WTC11 (cell line): ENCODE measurements at regions not wholly inside any gene's neighbourhood (a gene's known extent, or its start where the extent isn't known, plus 50 kb on each side); places are given as distances from the start of the nearest gene placed in this dataset.

ENCODE experiments used
- ATAC-seq: fragments of 200-7000 bp; cut with Tn5 transposase; 2 replicates; pipeline ENCODE4 v1.10.0; 2021; ENCODE audit warnings: mild to moderate bottlenecking, moderate library complexity
- CTCF ChIA-PET: fragments of 300-600 bp; sonication (Branson Sonifier 250); formaldehyde crosslinking; loops from one replicate; lab custom pipeline; 2021; ENCODE audit warnings: antibody characterized with exemption; lab: Charles Lee
- POLR2A ChIA-PET: fragments of 350-600 bp; sonication (Branson Sonifier 250); formaldehyde crosslinking; loops from one replicate; lab custom pipeline; 2021; ENCODE audit warnings: antibody characterized with exemption; lab: Charles Lee
- DNase-seq: peaks from one replicate; pipeline ENCODE4 v3.0.0; 2021; ENCODE audit warnings: low spot score
- H3K27ac Mint-ChIP-seq: 2 replicates; pipeline ENCODE4 v1.8.0; 2021; ENCODE audit warnings: mixed read lengths
- H3K27me3 Mint-ChIP-seq: 2 replicates; pipeline ENCODE4 v1.8.0; 2021; ENCODE audit warnings: low read depth, mild to moderate bottlenecking, moderate library complexity, mixed read lengths
- H3K36me3 Mint-ChIP-seq: 2 replicates; pipeline ENCODE4 v1.8.0; 2021; ENCODE audit warnings: mixed read lengths
- H3K4me1 Mint-ChIP-seq: 2 replicates; pipeline ENCODE4 v1.8.0; 2022; ENCODE audit warnings: mixed read lengths
- H3K4me3 Mint-ChIP-seq: 2 replicates; pipeline ENCODE4 v1.8.0; 2021; ENCODE audit warnings: mild to moderate bottlenecking, moderate library complexity, mixed read lengths
- H3K9me3 Mint-ChIP-seq: 2 replicates; pipeline ENCODE4 v1.8.0; 2021; ENCODE audit warnings: mixed read lengths
- ARID4B ChIP-seq: sonication (generic); formaldehyde crosslinking; IDR thresholded peaks from 2 replicates; pipeline ENCODE4 v1.8.0; 2023; ENCODE audit warnings: missing genetic modification reagents, mild to moderate bottlenecking, borderline replicate concordance
- CBFB ChIP-seq: sonication (generic); formaldehyde crosslinking; IDR thresholded peaks from 2 replicates; pipeline ENCODE4 v1.8.1; 2022; ENCODE audit warnings: mild to moderate bottlenecking, low read depth, missing genetic modification reagents
- EMX1 ChIP-seq: fragments of 250-450 bp; sonication (Bioruptor Pico); IDR thresholded peaks from 2 replicates; pipeline ENCODE4 v1.8.0; 2021; ENCODE audit warnings: mild to moderate bottlenecking
- ERG ChIP-seq: fragments of 250-450 bp; sonication (Bioruptor Pico); IDR thresholded peaks from 2 replicates; pipeline ENCODE4 v1.8.0; 2021; ENCODE audit warnings: mild to moderate bottlenecking
- FOXJ3 ChIP-seq: sonication (generic); formaldehyde crosslinking; IDR thresholded peaks from 2 replicates; pipeline ENCODE4 v1.9.0; 2021; ENCODE audit warnings: missing genetic modification reagents, mild to moderate bottlenecking, borderline replicate concordance
- GABPB1 ChIP-seq: sonication (generic); formaldehyde crosslinking; IDR thresholded peaks from 2 replicates; pipeline ENCODE4 v1.8.1; 2023; ENCODE audit warnings: mild to moderate bottlenecking, missing genetic modification reagents
- GTF2I ChIP-seq: fragments of 250-450 bp; sonication (Bioruptor Pico); conservative IDR thresholded peaks from 2 replicates; pipeline ENCODE4 v1.4.0; 2021; ENCODE audit warnings: mild to moderate bottlenecking
- IRF1 ChIP-seq: sonication (generic); formaldehyde crosslinking; IDR thresholded peaks from 2 replicates; pipeline ENCODE4 v1.8.0; 2023; ENCODE audit warnings: missing genetic modification reagents
- MXD4 ChIP-seq: fragments of 250-450 bp; sonication (Bioruptor Pico); IDR thresholded peaks from 2 replicates; pipeline ENCODE4 v1.8.0; 2021; ENCODE audit warnings: mild to moderate bottlenecking, moderate library complexity, borderline replicate concordance
- NR1H2 ChIP-seq: sonication (generic); formaldehyde crosslinking; IDR thresholded peaks from 2 replicates; pipeline ENCODE4 v1.9.0; 2021; ENCODE audit warnings: mild to moderate bottlenecking, moderate library complexity, missing genetic modification reagents
- PRDM15 ChIP-seq: sonication (generic); formaldehyde crosslinking; IDR thresholded peaks from 2 replicates; pipeline ENCODE4 v1.8.0; 2022; ENCODE audit warnings: missing genetic modification reagents
- SMAD3 ChIP-seq: sonication (generic); formaldehyde crosslinking; IDR thresholded peaks from 2 replicates; pipeline ENCODE4 v1.8.0; 2022; ENCODE audit warnings: missing genetic modification reagents, mild to moderate bottlenecking, borderline replicate concordance
- SMAD4 ChIP-seq: sonication (generic); formaldehyde crosslinking; IDR thresholded peaks from 2 replicates; pipeline ENCODE4 v1.8.0; 2022; ENCODE audit warnings: mild to moderate bottlenecking, missing genetic modification reagents
- SP1 ChIP-seq: sonication (generic); formaldehyde crosslinking; conservative IDR thresholded peaks from 2 replicates; pipeline ENCODE4 v1.8.1; 2022; ENCODE audit warnings: missing genetic modification reagents
- TP53 ChIP-seq: sonication (generic); formaldehyde crosslinking; IDR thresholded peaks from 2 replicates; pipeline ENCODE4 v1.8.1; 2023; ENCODE audit warnings: mild to moderate bottlenecking, missing genetic modification reagents
- ZNF263 ChIP-seq: sonication (generic); formaldehyde crosslinking; IDR thresholded peaks from 2 replicates; pipeline ENCODE4 v1.8.1; 2022; ENCODE audit warnings: low read depth, mild to moderate bottlenecking, moderate library complexity, missing genetic modification reagents
- ZNF396 ChIP-seq: fragments of 250-450 bp; sonication (Bioruptor Pico); IDR thresholded peaks from 2 replicates; pipeline ENCODE4 v1.8.0; 2021; ENCODE audit warnings: mild to moderate bottlenecking, moderate library complexity, borderline replicate concordance
- ZNF416 ChIP-seq: fragments of 250-450 bp; sonication (Bioruptor Pico); IDR thresholded peaks from 2 replicates; pipeline ENCODE4 v1.9.0; 2021; ENCODE audit warnings: mild to moderate bottlenecking, inconsistent platforms
- TF ChIP-seq, protein P1 (sequence below): sonication (generic); formaldehyde crosslinking; IDR thresholded peaks from 2 replicates; pipeline ENCODE4 v1.8.1; 2022; ENCODE audit warnings: missing genetic modification reagents, borderline replicate concordance
- TF ChIP-seq, protein P2 (sequence below): sonication (generic); formaldehyde crosslinking; conservative IDR thresholded peaks from 2 replicates; pipeline ENCODE4 v1.8.1; 2022; ENCODE audit warnings: mild to moderate bottlenecking, missing genetic modification reagents
- TF ChIP-seq, protein P3 (sequence below): sonication (generic); formaldehyde crosslinking; IDR thresholded peaks from 2 replicates; pipeline ENCODE4 v1.8.1; 2023; ENCODE audit warnings: mild to moderate bottlenecking, moderate library complexity, missing genetic modification reagents
- TF ChIP-seq, protein P4 (sequence below): fragments of 250-450 bp; sonication (Bioruptor Pico); IDR thresholded peaks from 2 replicates; pipeline ENCODE4 v2.1.2; 2022; ENCODE audit warnings: mild to moderate bottlenecking, moderate library complexity

GRCh38 chr9:89863837-89864236, 259.0 kb downstream of the GADD45G start (continued):
- TF ChIP-seq IRF1 (no peak), CBFB (no peak), NR1H2 (CRISPR knock-in tag) (no peak), PRDM15 (no peak)
- TF ChIP-seq, protein P1, sequence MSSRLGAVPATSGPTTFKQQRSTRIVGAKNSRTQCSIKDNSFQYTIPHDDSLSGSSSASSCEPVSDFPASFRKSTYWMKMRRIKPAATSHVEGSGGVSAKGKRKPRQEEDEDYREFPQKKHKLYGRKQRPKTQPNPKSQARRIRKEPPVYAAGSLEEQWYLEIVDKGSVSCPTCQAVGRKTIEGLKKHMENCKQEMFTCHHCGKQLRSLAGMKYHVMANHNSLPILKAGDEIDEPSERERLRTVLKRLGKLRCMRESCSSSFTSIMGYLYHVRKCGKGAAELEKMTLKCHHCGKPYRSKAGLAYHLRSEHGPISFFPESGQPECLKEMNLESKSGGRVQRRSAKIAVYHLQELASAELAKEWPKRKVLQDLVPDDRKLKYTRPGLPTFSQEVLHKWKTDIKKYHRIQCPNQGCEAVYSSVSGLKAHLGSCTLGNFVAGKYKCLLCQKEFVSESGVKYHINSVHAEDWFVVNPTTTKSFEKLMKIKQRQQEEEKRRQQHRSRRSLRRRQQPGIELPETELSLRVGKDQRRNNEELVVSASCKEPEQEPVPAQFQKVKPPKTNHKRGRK, result no peak
- TF ChIP-seq, protein P2, sequence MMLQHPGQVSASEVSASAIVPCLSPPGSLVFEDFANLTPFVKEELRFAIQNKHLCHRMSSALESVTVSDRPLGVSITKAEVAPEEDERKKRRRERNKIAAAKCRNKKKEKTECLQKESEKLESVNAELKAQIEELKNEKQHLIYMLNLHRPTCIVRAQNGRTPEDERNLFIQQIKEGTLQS (CRISPR knock-in tag), result no peak

DNA sequence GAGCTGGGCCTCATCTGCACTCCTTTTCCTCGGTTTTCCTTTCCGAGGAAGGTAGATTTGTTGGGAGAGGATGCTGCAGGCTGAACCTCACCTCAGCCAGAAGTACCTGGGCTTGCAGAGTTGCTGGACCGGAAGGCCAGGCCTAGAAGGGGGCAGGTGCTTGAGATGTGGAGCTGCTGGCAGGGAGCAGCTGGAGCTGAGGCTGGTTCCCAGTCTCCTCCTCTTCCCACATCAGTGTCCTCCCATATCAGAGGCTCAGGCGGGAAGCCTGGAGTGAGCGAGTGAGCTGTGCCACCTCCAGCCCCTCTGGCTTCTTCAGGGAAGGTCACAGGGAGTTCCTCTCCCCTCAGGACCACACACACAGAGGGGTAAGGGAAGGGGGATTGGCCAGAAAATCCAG, 259.4 kb downstream of the GADD45G start:
- peaks cover 10% of the 10 kb centered on the region; the same call in 1 of the 2 replicates for H3K4me1 Mint-ChIP-seq
- no peaks in the 10 kb centered on the region for H3K36me3 Mint-ChIP-seq
- ChIA-PET POLR2A (no interaction called here), CTCF (no interaction called here)
- H3K9me3 Mint-ChIP-seq, result no peaks in the 10 kb centered on the region
- H3K27ac Mint-ChIP-seq, result no peak overlapping the region
- no peak for DNase-seq
- H3K27me3 Mint-ChIP-seq, result no peaks in the 10 kb centered on the region
- no peak for ATAC-seq
- H3K4me3 Mint-ChIP-seq, result no peak overlapping the region
- TF ChIP-seq, protein P3, sequence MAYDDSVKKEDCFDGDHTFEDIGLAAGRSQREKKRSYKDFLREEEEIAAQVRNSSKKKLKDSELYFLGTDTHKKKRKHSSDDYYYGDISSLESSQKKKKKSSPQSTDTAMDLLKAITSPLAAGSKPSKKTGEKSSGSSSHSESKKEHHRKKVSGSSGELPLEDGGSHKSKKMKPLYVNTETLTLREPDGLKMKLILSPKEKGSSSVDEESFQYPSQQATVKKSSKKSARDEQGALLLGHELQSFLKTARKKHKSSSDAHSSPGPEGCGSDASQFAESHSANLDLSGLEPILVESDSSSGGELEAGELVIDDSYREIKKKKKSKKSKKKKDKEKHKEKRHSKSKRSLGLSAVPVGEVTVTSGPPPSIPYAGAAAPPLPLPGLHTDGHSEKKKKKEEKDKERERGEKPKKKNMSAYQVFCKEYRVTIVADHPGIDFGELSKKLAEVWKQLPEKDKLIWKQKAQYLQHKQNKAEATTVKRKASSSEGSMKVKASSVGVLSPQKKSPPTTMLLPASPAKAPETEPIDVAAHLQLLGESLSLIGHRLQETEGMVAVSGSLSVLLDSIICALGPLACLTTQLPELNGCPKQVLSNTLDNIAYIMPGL (CRISPR knock-in tag), result no peak
- no peak for TF ChIP-seq GABPB1 (CRISPR knock-in tag)
- no peak for TF ChIP-seq ZNF396 (CRISPR knock-in tag)
- TF ChIP-seq MXD4 (CRISPR knock-in tag), result no peak
- TF ChIP-seq, protein P4, sequence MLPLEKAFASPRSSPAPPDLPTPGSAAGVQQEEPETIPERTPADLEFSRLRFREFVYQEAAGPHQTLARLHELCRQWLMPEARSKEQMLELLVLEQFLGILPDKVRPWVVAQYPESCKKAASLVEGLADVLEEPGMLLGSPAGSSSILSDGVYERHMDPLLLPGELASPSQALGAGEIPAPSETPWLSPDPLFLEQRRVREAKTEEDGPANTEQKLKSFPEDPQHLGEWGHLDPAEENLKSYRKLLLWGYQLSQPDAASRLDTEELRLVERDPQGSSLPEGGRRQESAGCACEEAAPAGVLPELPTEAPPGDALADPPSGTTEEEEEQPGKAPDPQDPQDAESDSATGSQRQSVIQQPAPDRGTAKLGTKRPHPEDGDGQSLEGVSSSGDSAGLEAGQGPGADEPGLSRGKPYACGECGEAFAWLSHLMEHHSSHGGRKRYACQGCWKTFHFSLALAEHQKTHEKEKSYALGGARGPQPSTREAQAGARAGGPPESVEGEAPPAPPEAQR (CRISPR knock-in tag), result no peak
- no peak for TF ChIP-seq TP53 (CRISPR knock-in tag)
- no peak for TF ChIP-seq GTF2I (CRISPR knock-in tag)
- no peak for TF ChIP-seq IRF1
- TF ChIP-seq SMAD3, result no peak
- no peak for TF ChIP-seq ZNF263
- TF ChIP-seq SP1 (CRISPR knock-in tag), result no peak
- no peak for TF ChIP-seq EMX1 (CRISPR knock-in tag)
- no peak for TF ChIP-seq ZNF416
- TF ChIP-seq ARID4B (CRISPR knock-in tag), result no peak
- no peak for TF ChIP-seq FOXJ3 (CRISPR knock-in tag)
- no peak for TF ChIP-seq SMAD4 (CRISPR knock-in tag)
- TF ChIP-seq ERG (CRISPR knock-in tag), result no peak
